Peyer's patch (tissue), 4 donors: ENCODE measurements at regions not wholly inside any gene's neighbourhood (a gene's known extent, or its start where the extent isn't known, plus 50 kb on each side); places are given as distances from the start of the nearest gene placed in this dataset.

Experiments
- DNase-seq, 3 donors: peaks; one replicate each; pipeline ENCODE4 v3.0.0-alpha.2; 2017 to 2019
- H3K27ac ChIP-seq, 4 donors: fragments of 200-600 bp; sonication (generic); one replicate each; pipeline ENCODE4 v1.5.1; 2016 to 2019
- H3K27me3 ChIP-seq, 2 donors: fragments of 200-600 bp; sonication (generic); one replicate each; pipeline ENCODE4 v1.5.1; 2019
- H3K36me3 ChIP-seq, 3 donors: fragments of 200-600 bp; sonication (generic); one replicate each; pipeline ENCODE4 v1.5.1; 2016 to 2019
- H3K4me1 ChIP-seq, 4 donors: fragments of 200-600 bp; sonication (generic); one replicate each; pipeline ENCODE4 v1.5.1; 2016 to 2019
- H3K4me3 ChIP-seq, 4 donors: fragments of 200-600 bp; sonication (generic); 1 replicate in 3 of 4; 2 replicates in 1 of 4; pipeline ENCODE4 v1.5.1; 2016 to 2019; ENCODE audit warnings: mild to moderate bottlenecking in 1 of 4
- H3K9me3 ChIP-seq, 4 donors: fragments of 200-600 bp; sonication (generic); one replicate each; pipeline ENCODE4 v1.5.1; 2016 to 2019; ENCODE audit warnings: mild to moderate bottlenecking in 1 of 4
- POLR2A ChIP-seq, 2 donors: fragments of 450-650 bp; IDR thresholded peaks; one replicate each; pipeline ENCODE4 v1.5.1; 2017; ENCODE audit warnings: antibody characterized with exemption in 2 of 2, mild to moderate bottlenecking in 2 of 2, moderate library complexity in 2 of 2
- TF ChIP-seq, protein P1 (sequence below), 6 experiments: fragments of 450-650 bp in 4 of 6; fragments of 200-600 bp in 2 of 6; sonication (generic) in 1 of 6; IDR thresholded peaks; one replicate each; pipeline ENCODE4 v1.5.1; 2017 to 2019; ENCODE audit warnings: antibody characterized with exemption in 6 of 6, mild to moderate bottlenecking in 3 of 6, moderate library complexity in 1 of 6

GRCh38 chr14:84959851-84960520 lies 570.0 kb upstream of the FLRT2 start:
- no peaks in the 10 kb centered on the region for H3K27me3 ChIP-seq
- H3K36me3 ChIP-seq, result no peaks in the 10 kb centered on the region
- H3K4me1 ChIP-seq, result no peaks in the 10 kb centered on the region
- DNase-seq, result no peak
- no peak overlapping the region for H3K27ac ChIP-seq
- TF ChIP-seq POLR2A (IDR thresholded peaks at IDR 0.05), result no peak
- H3K9me3 ChIP-seq, result no peaks in the 10 kb centered on the region
- H3K4me3 ChIP-seq, result no peak overlapping the region

DNA sequence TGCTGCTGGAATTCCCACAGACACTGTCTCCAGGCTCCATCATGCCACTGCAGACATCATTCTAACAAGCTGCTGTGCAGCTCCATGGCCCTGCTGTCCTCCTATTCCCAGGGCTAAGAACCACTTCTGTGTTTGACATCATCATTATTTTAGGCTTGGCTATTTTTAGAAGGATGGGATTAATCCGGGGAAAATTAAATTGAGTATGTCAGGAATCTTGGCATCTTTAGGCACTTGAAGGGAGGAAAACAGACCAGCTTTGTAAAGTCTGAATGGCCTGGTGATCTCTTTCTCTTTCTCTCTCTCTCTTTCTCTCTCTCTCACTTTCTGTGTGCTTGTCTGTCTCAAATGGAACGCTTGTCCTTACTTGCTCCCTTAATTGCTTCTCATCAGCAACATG lies 568.3 kb upstream of the FLRT2 start:
- Histone ChIP-seq H3K36me3 (no peaks in the 10 kb centered on the region), H3K27me3 (no peaks in the 10 kb centered on the region), H3K4me1 (no peaks in the 10 kb centered on the region), H3K9me3 (no peaks in the 10 kb centered on the region), H3K4me3 (no peak overlapping the region), H3K27ac (no peak overlapping the region)
- TF ChIP-seq, protein P1, sequence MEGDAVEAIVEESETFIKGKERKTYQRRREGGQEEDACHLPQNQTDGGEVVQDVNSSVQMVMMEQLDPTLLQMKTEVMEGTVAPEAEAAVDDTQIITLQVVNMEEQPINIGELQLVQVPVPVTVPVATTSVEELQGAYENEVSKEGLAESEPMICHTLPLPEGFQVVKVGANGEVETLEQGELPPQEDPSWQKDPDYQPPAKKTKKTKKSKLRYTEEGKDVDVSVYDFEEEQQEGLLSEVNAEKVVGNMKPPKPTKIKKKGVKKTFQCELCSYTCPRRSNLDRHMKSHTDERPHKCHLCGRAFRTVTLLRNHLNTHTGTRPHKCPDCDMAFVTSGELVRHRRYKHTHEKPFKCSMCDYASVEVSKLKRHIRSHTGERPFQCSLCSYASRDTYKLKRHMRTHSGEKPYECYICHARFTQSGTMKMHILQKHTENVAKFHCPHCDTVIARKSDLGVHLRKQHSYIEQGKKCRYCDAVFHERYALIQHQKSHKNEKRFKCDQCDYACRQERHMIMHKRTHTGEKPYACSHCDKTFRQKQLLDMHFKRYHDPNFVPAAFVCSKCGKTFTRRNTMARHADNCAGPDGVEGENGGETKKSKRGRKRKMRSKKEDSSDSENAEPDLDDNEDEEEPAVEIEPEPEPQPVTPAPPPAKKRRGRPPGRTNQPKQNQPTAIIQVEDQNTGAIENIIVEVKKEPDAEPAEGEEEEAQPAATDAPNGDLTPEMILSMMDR (IDR thresholded peaks at IDR 0.05), result no peak
- TF ChIP-seq POLR2A (IDR thresholded peaks at IDR 0.05), result no peak
- DNase-seq, result no peak

- no peaks in the 10 kb centered on the region for H3K36me3 ChIP-seq
- H3K9me3 ChIP-seq, result no peaks in the 10 kb centered on the region
- H3K27ac ChIP-seq, result no peak overlapping the region
- no peaks in the 10 kb centered on the region for H3K27me3 ChIP-seq
- no peaks in the 10 kb centered on the region for H3K4me1 ChIP-seq
- no peak for DNase-seq
- H3K4me3 ChIP-seq, result no peak overlapping the region
- no peak for TF ChIP-seq POLR2A (IDR thresholded peaks at IDR 0.05)
- TF ChIP-seq, protein P1 (IDR thresholded peaks at IDR 0.05), result no peak
These were observed 566.4 kb upstream of the FLRT2 start for GRCh38 chr14:84963518-84963917.

DNA sequence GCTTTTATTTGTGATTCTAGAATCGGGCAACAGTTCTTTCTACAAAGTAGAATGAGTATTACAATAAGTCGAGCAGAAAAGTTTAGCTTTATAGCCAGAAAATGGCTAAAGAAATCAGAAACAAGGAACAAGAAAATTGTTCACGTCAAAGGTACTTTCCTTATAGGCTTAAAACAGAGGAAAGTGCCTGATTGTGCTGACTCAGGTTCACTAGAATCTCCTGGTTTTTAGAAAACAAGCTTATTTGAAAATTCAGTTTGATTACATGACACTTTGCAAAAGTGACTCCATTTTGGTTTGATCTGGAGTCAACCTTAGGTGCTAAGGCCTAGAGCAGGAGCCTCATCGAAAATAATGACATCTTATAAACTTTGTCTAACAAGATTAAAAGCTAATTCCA lies 564.7 kb upstream of the FLRT2 start:
- no peaks in the 10 kb centered on the region for H3K36me3 ChIP-seq
- DNase-seq, result no peak
- no peaks in the 10 kb centered on the region for H3K4me1 ChIP-seq
- H3K27me3 ChIP-seq, result no peaks in the 10 kb centered on the region
- no peak overlapping the region for H3K27ac ChIP-seq
- TF ChIP-seq POLR2A (IDR thresholded peaks at IDR 0.05), result no peak
- TF ChIP-seq, protein P1 (IDR thresholded peaks at IDR 0.05), result no peak
- H3K9me3 ChIP-seq, result no peaks in the 10 kb centered on the region
- H3K4me3 ChIP-seq, result no peak overlapping the region

DNA sequence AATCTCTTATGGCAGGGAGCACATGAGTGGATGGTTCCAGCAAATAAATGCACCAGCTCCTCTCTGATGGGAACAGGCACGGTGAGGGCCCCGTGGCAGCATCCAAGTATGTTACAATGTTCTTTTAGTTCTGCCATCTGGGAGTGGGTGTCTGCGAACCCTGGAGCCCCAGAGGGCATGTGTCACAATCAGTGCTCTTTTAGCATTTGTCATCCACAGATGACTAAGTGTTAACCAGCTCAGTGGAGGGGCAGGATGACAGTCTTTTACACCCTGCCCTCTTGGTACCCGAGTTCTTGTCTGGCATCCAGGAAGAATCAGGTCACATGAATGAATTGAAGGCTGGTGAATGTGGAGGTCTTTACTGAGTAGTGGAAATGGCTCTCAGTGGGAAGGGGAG lies 560.4 kb upstream of the FLRT2 start:
- Histone ChIP-seq H3K27me3 (no peaks in the 10 kb centered on the region), H3K9me3 (no peaks in the 10 kb centered on the region), H3K27ac (no peak overlapping the region), H3K4me1 (no peaks in the 10 kb centered on the region), H3K4me3 (no peak overlapping the region), H3K36me3 (no peaks in the 10 kb centered on the region)
- no peak for DNase-seq
- TF ChIP-seq, protein P1 (IDR thresholded peaks at IDR 0.05), result no peak
- no peak for TF ChIP-seq POLR2A (IDR thresholded peaks at IDR 0.05)

GRCh38 chr14:84975241-84975902 lies 554.6 kb upstream of the FLRT2 start:
- Histone ChIP-seq H3K4me1 (no peaks in the 10 kb centered on the region), H3K27ac (no peak overlapping the region), H3K36me3 (no peaks in the 10 kb centered on the region), H3K9me3 (no peaks in the 10 kb centered on the region), H3K27me3 (no peaks in the 10 kb centered on the region), H3K4me3 (no peak overlapping the region)
- no peak for DNase-seq
- TF ChIP-seq, protein P1 (IDR thresholded peaks at IDR 0.05), result no peak
- TF ChIP-seq POLR2A (IDR thresholded peaks at IDR 0.05), result no peak
